ENCODE measurements at regions not wholly inside any gene's neighbourhood (a gene's known extent, or its start where the extent isn't known, plus 50 kb on each side); places are given as distances from the start of the nearest gene placed in this dataset.

- no peak for TF ChIP-seq CTCF (IDR thresholded peaks at IDR 0.05)
- TF ChIP-seq POLR2A (IDR thresholded peaks at IDR 0.05): no peak
Observed at GRCh38 chr17:21823090-21823489, 130.8 kb downstream of the KCNJ18 start.
